Glomerular endothelial cell (primary cell): ENCODE measurements at regions not wholly inside any gene's neighbourhood (a gene's known extent, or its start where the extent isn't known, plus 50 kb on each side); places are given as distances from the start of the nearest gene placed in this dataset.
"Not testable (repeated sequence)": the region's sequence is repeated elsewhere in the genome, so short reads cannot be mapped to it uniquely, and the experiment has no call there.

ENCODE experiments used
- DNase-seq: peaks from one replicate; pipeline ENCODE4 v3.0.0-alpha.2; 2011; ENCODE audit warnings: low read depth, low spot score; ENCODE audit errors: extremely low read depth

DNA sequence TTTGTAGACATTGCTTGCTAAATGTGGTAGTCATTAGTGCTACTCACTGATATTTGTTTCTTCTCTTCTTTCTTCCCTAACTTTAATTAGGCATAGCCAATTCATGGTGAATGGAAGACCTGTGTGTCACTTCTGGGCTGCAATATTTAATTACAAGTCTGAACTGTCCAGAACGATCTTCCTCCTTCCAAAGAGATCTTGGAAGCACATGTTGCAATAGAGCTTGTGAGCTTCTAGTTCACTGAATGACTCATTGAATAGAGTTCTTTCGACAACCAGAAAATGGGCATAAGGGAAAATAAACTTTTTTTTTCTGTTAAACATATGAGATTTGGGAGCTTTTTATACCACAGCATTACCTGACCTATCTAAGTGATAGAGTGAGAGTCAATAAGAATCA, 1264.6 kb downstream of the PCDH9 start:
- no peak for DNase-seq

DNA sequence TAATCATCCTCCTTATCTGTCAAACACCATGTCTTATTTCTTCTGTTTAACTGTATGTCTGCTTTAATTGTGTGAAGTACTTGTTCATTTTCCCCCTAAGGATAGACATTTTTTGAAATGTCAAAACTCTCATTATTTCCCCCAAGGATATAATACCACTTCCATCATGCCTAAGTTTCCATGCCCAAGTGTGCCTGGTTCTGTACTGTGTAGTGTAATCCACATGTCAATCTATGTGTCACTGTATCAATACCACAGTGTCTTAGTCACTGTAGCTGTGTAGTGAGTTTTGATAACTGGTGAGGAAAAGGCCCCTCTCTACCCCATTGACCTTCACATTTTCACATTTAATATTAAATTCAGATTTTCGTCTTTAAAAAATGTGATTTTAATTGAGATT, 1265.5 kb downstream of the PCDH9 start:
- no peak for DNase-seq

DNA sequence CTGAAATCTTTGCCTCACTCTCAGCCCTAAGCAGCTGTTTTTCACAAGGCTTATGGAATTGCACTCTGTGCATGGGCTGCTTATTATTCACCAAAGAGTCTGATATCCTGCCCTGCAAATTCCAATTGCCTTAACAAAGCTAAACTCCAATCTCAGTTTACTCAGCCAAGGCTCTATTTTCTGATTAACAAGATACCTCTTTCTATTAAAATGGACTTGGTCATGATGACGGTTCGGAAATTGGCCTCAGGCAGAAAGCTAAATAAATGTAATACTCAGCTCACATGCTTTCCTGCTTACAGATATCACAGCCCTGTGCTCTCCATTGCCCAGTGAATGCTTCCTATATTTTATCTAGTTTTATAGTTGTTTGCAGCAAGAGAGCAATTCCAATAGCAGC, 1270.8 kb downstream of the PCDH9 start:
- no peak for DNase-seq

GRCh38 chr13:65946387-65946786, 1283.7 kb downstream of the PCDH9 start:
- no peak for DNase-seq

- DNase-seq = peak; percentile 14
These were observed 1286.4 kb downstream of the PCDH9 start for GRCh38 chr13:65943708-65944107.

GRCh38 chr13:65943024-65943423, 1287.1 kb downstream of the PCDH9 start:
- no peak for DNase-seq

DNA sequence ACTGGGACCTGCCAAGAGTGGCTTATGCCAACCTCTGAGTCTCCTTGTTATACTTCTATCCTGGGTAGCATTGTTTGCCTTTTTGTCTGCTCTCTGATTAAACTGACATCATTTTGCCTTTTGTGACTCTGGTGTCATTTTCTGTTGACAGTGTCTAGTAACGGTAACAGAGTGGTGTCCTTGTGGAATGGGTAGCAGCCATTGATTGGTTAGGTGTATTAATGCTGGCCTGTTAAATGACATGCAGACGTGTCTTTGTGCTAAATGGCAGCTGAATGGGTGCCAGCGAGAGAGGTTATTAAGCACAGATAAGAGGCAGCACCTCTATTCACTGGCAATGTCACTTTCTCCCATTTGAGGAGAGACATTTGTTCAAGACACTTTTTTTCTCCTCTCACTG, 1289.4 kb downstream of the PCDH9 start:
- DNase-seq = no peak

- no peak for DNase-seq
These were observed 1292.9 kb downstream of the PCDH9 start for GRCh38 chr13:65937251-65937650.

DNA sequence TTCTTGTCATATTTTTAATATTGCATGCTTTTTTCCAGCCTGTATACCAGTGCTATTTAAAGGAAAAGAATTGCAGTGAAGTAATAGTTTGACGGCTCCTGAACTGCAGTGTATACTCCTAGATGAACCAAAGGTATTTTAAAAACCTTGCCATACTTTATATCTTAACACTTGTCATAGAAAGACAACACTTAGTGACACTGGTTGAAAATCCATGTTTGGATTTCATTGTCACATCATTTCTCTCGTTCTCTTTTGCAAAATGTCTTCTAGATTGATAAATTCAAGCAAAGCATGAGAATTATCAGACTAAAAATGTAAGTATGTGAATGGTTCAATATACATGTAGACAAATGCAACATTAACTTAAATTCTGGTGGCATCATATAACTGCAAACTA, 1293.9 kb downstream of the PCDH9 start:
- DNase-seq = no peak

DNA sequence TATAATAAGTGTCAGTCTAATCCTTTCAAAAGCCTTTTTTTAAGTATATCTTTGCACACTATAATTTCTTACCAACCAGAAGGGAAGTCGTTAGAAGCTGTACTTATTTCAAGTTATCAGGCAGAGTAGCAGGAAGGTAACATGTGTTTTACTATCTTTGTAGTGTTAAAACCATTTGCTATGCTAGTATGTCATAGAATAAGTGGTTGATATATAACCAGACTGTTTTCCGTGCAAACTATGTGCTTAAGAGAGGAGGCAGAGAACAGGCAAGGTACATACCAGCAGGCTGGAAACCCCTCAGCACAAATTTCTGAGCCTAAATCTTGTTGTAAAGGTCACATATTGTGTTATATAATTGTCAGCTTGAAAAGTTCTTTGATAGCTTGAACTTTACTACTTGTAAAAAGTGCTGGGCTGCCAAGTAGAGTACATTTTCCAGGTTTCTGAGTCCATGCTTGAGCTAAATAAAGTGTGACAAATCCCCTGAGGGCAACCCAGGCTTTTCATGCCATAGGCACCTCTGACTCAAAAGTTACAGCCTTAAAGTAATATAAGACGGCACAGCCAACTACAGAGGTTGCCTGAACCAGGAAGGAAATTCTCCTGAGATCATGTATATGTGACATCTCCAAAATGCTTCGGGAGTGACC, 1297.4 kb downstream of the PCDH9 start:
- no peak for DNase-seq

DNA sequence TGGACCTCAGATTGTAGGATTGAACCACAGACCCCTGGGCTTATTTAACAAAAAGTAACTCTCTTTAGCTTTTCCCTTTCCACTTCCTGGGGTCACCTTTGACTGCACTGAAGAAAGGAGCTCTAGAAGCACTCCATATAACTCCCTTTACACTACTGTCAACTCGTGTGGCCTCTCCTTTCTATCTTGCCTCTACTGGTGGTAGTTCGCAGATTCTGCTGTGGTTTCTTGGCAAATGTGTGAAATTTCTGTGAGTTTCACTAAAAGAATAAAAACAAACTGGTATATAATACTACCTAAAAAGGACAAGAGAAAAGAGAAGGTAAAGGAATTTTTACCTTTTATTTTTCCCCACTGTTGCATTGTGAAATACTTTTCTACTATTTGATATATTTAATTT, 1298.1 kb downstream of the PCDH9 start:
- DNase-seq = no peak

DNA sequence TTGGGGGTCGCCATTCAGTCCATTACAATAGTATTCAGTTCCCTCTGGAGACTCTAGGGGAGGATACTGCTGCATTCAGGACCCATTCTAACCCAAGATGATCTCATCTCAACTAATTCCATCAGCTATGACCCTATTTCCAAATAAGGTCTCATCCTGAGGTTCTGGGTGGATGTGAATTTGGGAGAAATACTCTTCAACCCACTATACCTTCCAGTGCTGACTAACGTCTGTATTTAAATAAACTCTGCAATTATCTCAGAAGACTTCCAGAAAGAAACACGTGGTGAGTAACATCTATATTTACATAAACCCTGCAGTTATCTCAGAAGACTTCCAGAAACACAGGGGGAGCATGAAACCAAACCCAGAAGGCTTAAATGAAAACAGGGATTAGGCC, 1300.7 kb downstream of the PCDH9 start:
- no peak for DNase-seq

- DNase-seq = no peak
These were observed 1303.4 kb downstream of the PCDH9 start for GRCh38 chr13:65926750-65927171.

DNA sequence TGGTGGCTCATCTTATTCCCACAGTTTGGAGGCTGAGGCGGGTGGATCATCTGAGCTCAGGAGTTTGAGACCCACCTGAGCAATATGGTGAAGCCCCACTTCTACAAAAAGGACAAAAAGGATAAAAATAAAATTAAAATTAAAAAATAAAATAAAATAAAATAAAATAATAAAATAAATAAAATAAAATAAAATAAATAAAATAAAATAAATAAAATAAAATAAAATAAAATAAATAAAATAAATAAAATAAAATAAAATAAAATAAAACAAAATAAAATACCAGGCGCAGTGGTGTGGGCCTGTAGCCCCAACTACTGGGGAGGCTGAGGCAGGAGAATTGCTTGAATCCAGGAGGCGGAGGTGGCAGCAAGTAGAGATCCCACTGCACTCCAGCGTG, 1307.3 kb downstream of the PCDH9 start:
- DNase-seq = not testable (repeated sequence)

DNA sequence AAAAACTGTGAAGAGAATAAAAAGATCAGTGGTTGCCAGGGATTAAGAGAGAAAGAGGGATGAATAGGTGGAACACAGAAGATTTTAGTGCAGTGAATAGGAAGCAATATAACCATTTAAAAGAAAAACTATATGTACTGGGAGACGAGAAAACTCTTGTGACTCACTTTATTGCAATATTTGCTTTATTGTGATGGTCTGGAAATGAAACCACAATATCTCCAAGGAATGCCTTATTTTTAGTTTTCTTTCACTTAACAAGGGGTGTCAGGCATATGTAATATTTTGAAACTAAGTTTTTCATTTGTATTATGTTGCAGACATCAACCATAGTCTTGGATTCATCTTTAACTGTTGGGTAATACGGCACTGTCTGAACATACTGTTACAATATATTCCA, 1308.2 kb downstream of the PCDH9 start:
- no peak for DNase-seq

DNA sequence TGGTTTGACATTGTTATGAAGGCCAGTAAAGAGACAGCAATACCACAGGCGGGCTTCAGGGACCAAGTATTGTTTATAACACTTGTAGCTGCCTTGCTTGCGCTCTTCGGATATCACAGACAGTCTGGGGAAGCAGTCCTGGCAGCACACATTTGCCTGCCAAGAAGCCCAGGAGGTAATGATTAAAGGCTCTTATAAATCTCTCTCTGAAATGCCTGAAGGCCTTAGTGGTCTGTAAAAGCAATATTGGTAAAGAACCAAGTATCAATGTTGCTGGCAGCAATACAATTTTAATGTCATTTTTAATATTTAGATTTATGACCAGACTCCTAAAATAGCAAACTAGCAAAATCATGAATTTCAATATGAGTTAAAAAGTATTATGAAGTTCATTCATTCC, 1312.4 kb downstream of the PCDH9 start:
- DNase-seq = no peak

DNA sequence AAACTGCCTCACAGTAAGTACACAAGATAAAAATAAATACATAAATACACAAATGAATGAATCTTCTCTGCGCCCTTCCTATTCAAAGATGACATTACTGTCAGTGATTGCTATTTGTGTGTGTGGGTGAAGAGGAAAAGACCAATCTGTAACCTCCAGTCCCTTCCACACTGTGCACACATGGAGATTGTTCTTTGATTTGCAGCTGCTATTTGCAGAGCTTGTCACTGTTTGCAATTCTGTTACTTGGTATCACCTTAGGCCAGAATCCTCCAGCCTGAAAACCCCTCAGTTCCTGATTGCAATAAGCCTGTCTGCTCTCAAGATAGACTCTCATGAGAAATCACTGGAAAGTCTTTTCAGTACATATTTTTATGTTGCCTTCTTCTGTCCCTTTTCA, 1314.9 kb downstream of the PCDH9 start:
- no peak for DNase-seq

DNA sequence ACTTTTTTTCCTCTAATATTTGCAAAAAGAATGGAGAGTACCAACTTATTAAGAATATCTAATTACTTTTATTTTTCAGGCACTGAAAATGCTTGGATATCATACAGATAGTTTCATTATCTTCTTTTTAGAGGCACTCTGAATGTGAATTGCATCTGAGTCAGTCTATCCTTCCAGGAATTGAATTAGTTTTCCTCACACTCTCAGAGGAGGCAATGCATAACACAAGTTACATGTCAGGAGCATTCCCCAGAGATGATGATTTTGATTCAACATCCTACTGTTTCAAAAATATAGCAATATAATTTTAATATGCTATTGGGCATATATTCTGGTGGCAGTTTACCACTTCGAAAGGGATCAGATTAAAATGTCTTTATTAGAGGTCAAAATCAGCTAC, 1315.4 kb downstream of the PCDH9 start:
- DNase-seq = peak; percentile 51

GRCh38 chr13:65913173-65913572, 1317.0 kb downstream of the PCDH9 start:
- DNase-seq = peak; percentile 89

DNA sequence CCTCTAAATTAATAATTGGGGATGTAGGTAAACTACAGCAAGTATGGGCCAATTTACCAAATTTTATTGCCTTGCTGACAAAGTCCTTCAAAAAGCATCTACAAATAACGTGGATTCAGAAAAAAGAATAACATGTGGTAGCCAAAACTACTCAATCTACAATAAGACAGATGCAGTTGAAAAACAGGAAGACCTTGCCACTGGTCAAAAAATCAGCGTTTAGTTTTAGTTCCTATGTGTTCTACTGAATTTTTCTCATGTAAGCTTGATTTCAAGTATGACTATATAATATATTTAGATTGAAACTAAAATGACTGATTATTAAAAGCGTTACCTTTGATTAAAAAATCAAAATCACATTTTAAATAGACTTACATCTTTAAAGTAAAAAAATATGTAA, 1317.6 kb downstream of the PCDH9 start:
- DNase-seq = no peak

DNA sequence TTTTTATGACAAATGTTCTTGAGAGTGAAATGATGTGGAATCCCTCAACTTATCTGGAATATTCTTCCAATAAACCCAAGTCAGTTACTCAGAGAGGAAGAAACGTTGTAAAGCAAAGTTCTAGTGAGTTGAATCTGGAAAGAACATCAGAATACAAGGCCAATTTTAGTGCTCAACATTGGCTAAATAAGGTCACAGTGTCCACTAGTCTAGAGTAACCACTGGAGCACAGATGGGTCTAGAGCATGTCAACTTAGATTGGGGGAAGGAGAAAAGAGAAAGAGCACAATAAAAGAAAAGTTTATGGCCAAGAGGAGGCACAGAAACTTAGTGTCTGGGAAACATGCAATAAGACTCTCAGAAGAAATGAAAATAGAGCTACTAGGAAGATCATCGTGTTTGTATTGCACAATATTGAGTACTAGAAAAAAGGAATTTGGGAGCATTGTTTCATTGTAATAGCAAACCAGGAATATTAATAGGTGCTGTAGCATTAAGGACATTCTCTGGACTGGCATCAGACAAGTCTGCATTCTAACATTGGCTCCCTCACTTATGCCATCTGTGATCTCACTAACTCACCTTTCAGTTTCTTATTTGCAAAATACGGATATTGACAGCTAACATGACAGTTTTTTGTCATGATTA, 1318.5 kb downstream of the PCDH9 start:
- DNase-seq = no peak

- DNase-seq = no peak
These were observed 1320.6 kb downstream of the PCDH9 start for GRCh38 chr13:65909501-65909900.
